ENCODE measurements at regions not wholly inside any gene's neighbourhood (a gene's known extent, or its start where the extent isn't known, plus 50 kb on each side); places are given as distances from the start of the nearest gene placed in this dataset.

DNA sequence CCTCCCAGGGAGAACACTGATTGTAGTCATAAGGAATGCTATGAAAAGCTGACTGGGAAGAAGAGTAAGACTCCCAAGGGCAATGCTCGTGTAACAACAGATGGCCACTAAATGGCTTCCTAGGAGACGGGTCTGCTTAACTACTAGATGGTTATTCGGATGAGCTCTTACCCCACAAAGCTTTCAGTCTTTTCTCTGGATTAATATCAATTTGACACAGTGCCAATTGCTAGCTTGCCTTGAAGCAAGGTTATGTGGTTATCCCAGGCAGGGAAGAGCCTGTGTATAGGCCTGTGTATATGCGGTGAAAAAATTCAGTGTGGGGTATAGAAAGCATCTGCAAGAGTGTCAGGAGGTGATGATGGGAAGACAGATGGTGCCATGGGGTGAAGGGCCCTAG lies 86.4 kb upstream of the NOX3 start:
- ATAC-seq, result no peak
- Histone ChIP-seq H4K20me1 (ENCODE audit: insufficient read depth) (no peaks in the 10 kb centered on the region), H3K4me2 (ENCODE audit: low read length) (no peak overlapping the region), H3K27ac (ENCODE audit: low read depth, low read length) (no peak overlapping the region), H3K4me3 (replicated peaks in 1 of 2; ENCODE audit: low read depth in 1 of 2, low read length in 2 of 2) (no peak overlapping the region), H3K4me1 (ENCODE audit: control insufficient read depth in 1 of 2, insufficient read depth in 2 of 2, low read length in 2 of 2) (no peaks in the 10 kb centered on the region), H2AFZ (ENCODE audit: low read depth, low read length, poor library complexity, severe bottlenecking) (no peak overlapping the region), H3K79me2 (ENCODE audit: insufficient read depth, low read length) (no peaks in the 10 kb centered on the region), H3K9me2 (ENCODE audit: insufficient read depth) (no peaks in the 10 kb centered on the region), H3K36me3 (ENCODE audit: control insufficient read depth in 1 of 2, insufficient read depth in 2 of 2, low read length in 2 of 2) (no peaks in the 10 kb centered on the region), H3K9me3 (ENCODE audit: control insufficient read depth in 1 of 2, insufficient read depth in 1 of 2, low read depth in 1 of 2, low read length in 2 of 2) (no peaks in the 10 kb centered on the region), H3K27me3 (ENCODE audit: insufficient read depth, low read length) (no peaks in the 10 kb centered on the region), H3K9ac (ENCODE audit: low read length) (no peak overlapping the region)
- intact Hi-C loops (cut with micrococcal nuclease), result no loop called here
- TF ChIP-seq EZH2 (IDR thresholded peaks at IDR 0.05), result no peak
- RAD21 ChIA-PET (ENCODE audit: low non-redundant PET in 1 of 2, low total read pairs in 2 of 2, uncharacterized antibody in 2 of 2, unreplicated experiment in 2 of 2), result no interaction called here
- no TSS peak for BruUV-seq (replicated peaks)
- DNase-seq (ENCODE audit: low read depth, low spot score), result no peak
- POLR2A ChIA-PET, result no interaction called here
- CTCF ChIA-PET, result no interaction called here

DNA sequence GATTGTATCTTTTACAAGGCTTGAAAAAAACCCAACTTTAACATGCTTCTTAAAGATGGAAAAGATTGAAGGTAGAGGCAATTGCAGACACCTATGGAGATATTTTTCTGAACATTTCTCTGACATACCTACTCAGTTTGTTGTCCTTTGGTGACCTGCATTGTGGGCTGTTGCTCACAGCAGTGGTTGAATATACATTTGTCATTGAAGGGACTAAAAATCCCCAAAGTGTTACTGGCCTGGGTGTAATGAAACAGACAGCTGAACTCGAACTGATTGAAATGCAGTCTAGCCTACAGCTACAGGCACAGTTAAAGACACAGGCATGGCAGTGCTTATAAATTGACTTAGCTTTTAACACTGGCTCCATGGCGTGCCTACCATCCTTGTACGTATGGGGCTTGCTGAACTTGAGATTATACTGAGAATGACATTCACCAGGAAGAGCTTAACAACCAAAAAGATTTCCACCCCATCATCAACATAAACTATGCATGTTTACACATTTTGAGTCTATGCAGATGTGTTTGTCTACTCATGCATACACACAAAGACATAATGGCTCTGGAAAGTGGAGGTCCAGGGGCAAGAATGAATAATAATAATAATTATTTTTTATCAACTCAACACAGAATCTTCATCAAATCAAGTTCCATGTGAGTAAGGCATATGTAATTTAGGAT lies 83.2 kb upstream of the NOX3 start:
- RAD21 ChIA-PET (ENCODE audit: low non-redundant PET in 1 of 2, low total read pairs in 2 of 2, uncharacterized antibody in 2 of 2, unreplicated experiment in 2 of 2), result no interaction called here
- no peak overlapping the region for H3K9ac ChIP-seq (ENCODE audit: low read length)
- H2AFZ ChIP-seq (ENCODE audit: low read depth, low read length, poor library complexity, severe bottlenecking), result no peak overlapping the region
- H3K79me2 ChIP-seq (ENCODE audit: insufficient read depth, low read length), result no peaks in the 10 kb centered on the region
- CTCF ChIA-PET, result no interaction called here
- H3K4me2 ChIP-seq (ENCODE audit: low read length), result no peak overlapping the region
- H3K9me2 ChIP-seq (ENCODE audit: insufficient read depth), result no peaks in the 10 kb centered on the region
- no peaks in the 10 kb centered on the region for H4K20me1 ChIP-seq (ENCODE audit: insufficient read depth)
- no TSS peak for BruUV-seq (replicated peaks)
- intact Hi-C loops (cut with micrococcal nuclease), result no loop called here
- no peaks in the 10 kb centered on the region for H3K9me3 ChIP-seq (ENCODE audit: control insufficient read depth in 1 of 2, insufficient read depth in 1 of 2, low read depth in 1 of 2, low read length in 2 of 2)
- POLR2A ChIA-PET, result no interaction called here
- no peak for TF ChIP-seq SIN3A (IDR thresholded peaks at IDR 0.05; ENCODE audit: low read depth)
- TF ChIP-seq RAD21 (IDR thresholded peaks at IDR 0.05; ENCODE audit: low read depth), result no peak
- DNase-seq (ENCODE audit: low read depth, low spot score), result no peak
- no peak for ATAC-seq
- no peaks in the 10 kb centered on the region for H3K36me3 ChIP-seq (ENCODE audit: control insufficient read depth in 1 of 2, insufficient read depth in 2 of 2, low read length in 2 of 2)
- H3K27me3 ChIP-seq (ENCODE audit: insufficient read depth, low read length), result no peaks in the 10 kb centered on the region
- H3K4me3 ChIP-seq (replicated peaks in 1 of 2; ENCODE audit: low read depth in 1 of 2, low read length in 2 of 2), result no peak overlapping the region
- no peaks in the 10 kb centered on the region for H3K4me1 ChIP-seq (ENCODE audit: control insufficient read depth in 1 of 2, insufficient read depth in 2 of 2, low read length in 2 of 2)
- H3K27ac ChIP-seq (ENCODE audit: low read depth, low read length), result no peak overlapping the region

DNA sequence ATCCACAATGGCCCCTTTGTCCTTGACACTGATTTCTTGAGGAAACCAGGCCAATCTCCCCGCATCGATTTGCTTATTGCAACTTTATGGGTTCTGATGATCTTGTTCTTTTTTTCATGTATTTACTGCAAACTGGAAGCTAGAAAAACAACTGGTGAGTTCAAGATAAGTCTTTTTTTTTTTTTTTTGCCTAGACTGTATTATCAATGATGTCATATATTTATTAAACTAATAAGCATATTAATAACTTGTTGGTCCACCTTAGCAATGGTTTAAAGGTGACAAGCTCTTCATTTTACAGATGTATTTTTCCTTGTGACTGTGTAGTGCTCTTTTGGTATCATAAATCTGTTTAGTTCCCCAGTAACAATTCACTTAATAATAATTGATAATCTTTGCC lies 79.0 kb upstream of the NOX3 start:
- no peaks in the 10 kb centered on the region for H3K9me2 ChIP-seq (ENCODE audit: insufficient read depth)
- no peaks in the 10 kb centered on the region for H4K20me1 ChIP-seq (ENCODE audit: insufficient read depth)
- CTCF ChIA-PET, result no interaction called here
- H3K27me3 ChIP-seq (ENCODE audit: insufficient read depth, low read length), result no peaks in the 10 kb centered on the region
- H3K4me3 ChIP-seq (replicated peaks in 1 of 2; ENCODE audit: low read depth in 1 of 2, low read length in 2 of 2), result no peak overlapping the region
- H3K79me2 ChIP-seq (ENCODE audit: insufficient read depth, low read length), result no peaks in the 10 kb centered on the region
- DNase-seq (ENCODE audit: low read depth, low spot score) (no peak), ATAC-seq (no peak)
- H3K36me3 ChIP-seq (ENCODE audit: control insufficient read depth in 1 of 2, insufficient read depth in 2 of 2, low read length in 2 of 2), result no peaks in the 10 kb centered on the region
- no peak overlapping the region for H2AFZ ChIP-seq (ENCODE audit: low read depth, low read length, poor library complexity, severe bottlenecking)
- BruUV-seq (replicated peaks), result no TSS peak
- H3K4me2 ChIP-seq (ENCODE audit: low read length), result no peak overlapping the region
- RAD21 ChIA-PET (ENCODE audit: low non-redundant PET in 1 of 2, low total read pairs in 2 of 2, uncharacterized antibody in 2 of 2, unreplicated experiment in 2 of 2), result no interaction called here
- intact Hi-C loops (cut with micrococcal nuclease), result no loop called here
- H3K27ac ChIP-seq (ENCODE audit: low read depth, low read length), result no peak overlapping the region
- no peaks in the 10 kb centered on the region for H3K4me1 ChIP-seq (ENCODE audit: control insufficient read depth in 1 of 2, insufficient read depth in 2 of 2, low read length in 2 of 2)
- no peaks in the 10 kb centered on the region for H3K9me3 ChIP-seq (ENCODE audit: control insufficient read depth in 1 of 2, insufficient read depth in 1 of 2, low read depth in 1 of 2, low read length in 2 of 2)
- POLR2A ChIA-PET, result no interaction called here
- no peak overlapping the region for H3K9ac ChIP-seq (ENCODE audit: low read length)
- TF ChIP-seq SIN3A (IDR thresholded peaks at IDR 0.05; ENCODE audit: low read depth), result no peak
- TF ChIP-seq TCF7L2 (IDR thresholded peaks at IDR 0.05; ENCODE audit: borderline replicate concordance, extremely low read depth, insufficient read depth, insufficient read length), result no peak
- TF ChIP-seq POLR2A (IDR thresholded peaks at IDR 0.05; ENCODE audit: borderline replicate concordance, extremely low read depth, insufficient read depth, insufficient read length), result no peak
- TF ChIP-seq, protein P1, sequence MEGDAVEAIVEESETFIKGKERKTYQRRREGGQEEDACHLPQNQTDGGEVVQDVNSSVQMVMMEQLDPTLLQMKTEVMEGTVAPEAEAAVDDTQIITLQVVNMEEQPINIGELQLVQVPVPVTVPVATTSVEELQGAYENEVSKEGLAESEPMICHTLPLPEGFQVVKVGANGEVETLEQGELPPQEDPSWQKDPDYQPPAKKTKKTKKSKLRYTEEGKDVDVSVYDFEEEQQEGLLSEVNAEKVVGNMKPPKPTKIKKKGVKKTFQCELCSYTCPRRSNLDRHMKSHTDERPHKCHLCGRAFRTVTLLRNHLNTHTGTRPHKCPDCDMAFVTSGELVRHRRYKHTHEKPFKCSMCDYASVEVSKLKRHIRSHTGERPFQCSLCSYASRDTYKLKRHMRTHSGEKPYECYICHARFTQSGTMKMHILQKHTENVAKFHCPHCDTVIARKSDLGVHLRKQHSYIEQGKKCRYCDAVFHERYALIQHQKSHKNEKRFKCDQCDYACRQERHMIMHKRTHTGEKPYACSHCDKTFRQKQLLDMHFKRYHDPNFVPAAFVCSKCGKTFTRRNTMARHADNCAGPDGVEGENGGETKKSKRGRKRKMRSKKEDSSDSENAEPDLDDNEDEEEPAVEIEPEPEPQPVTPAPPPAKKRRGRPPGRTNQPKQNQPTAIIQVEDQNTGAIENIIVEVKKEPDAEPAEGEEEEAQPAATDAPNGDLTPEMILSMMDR (IDR thresholded peaks at IDR 0.05 in 2 of 3, conservative IDR thresholded peaks at IDR 0.05 in 1 of 3; ENCODE audit: borderline replicate concordance in 1 of 3, insufficient read depth in 1 of 3, low read depth in 2 of 3, low read length in 2 of 3), result no peak
- TF ChIP-seq ZNF274 (IDR thresholded peaks at IDR 0.05; ENCODE audit: low read depth, low read length), result no peak
- no peak for TF ChIP-seq FOSL1 (IDR thresholded peaks at IDR 0.05; ENCODE audit: low read depth)
- TF ChIP-seq EZH2 (IDR thresholded peaks at IDR 0.05), result no peak
- TF ChIP-seq ZFX (IDR thresholded peaks at IDR 0.05), result no peak
- TF ChIP-seq RAD21 (IDR thresholded peaks at IDR 0.05; ENCODE audit: low read depth), result no peak
